GM23338 (cell line): ENCODE measurements at regions not wholly inside any gene's neighbourhood (a gene's known extent, or its start where the extent isn't known, plus 50 kb on each side); places are given as distances from the start of the nearest gene placed in this dataset.

Experiments
- ATAC-seq: fragments of 200-7000 bp; cut with Tn5 transposase; 3 replicates; pipeline ENCODE4 v1.9.1; 2020
- DNase-seq: peaks from one replicate; pipeline ENCODE4 v3.0.0-alpha.2; 2015; ENCODE audit warnings: low spot score
- H2AFZ ChIP-seq: fragments of 200-600 bp; sonication (generic); 2 replicates; pipeline ENCODE4 v1.8.0; 2016; ENCODE audit warnings: antibody characterized with exemption, mild to moderate bottlenecking, moderate library complexity
- H3F3A ChIP-seq: fragments of 200-600 bp; sonication (generic); replicated peaks from 2 replicates; pipeline ENCODE4 v1.8.0; 2017; ENCODE audit warnings: antibody characterized with exemption, mixed run types, low read depth
- H3K27ac ChIP-seq: fragments of 200-600 bp; sonication (generic); 2 replicates; pipeline ENCODE4 v1.6.1; 2016; ENCODE audit warnings: low read depth
- H3K27me3 ChIP-seq: fragments of 200-600 bp; sonication (generic); 2 replicates; pipeline ENCODE4 v1.8.0; 2016; ENCODE audit warnings: mild to moderate bottlenecking, mixed run types, moderate library complexity; ENCODE audit not compliant: insufficient read depth
- H3K36me3 ChIP-seq: fragments of 200-600 bp; sonication (generic); 2 replicates; pipeline ENCODE4 v1.8.0; 2016; ENCODE audit warnings: mild to moderate bottlenecking; ENCODE audit not compliant: insufficient read depth
- H3K4me1 ChIP-seq: fragments of 200-600 bp; sonication (generic); 2 replicates; pipeline ENCODE4 v1.8.0; 2016; ENCODE audit warnings: mild to moderate bottlenecking, moderate library complexity; ENCODE audit not compliant: insufficient read depth
- H3K4me2 ChIP-seq: fragments of 200-600 bp; sonication (generic); 2 replicates; pipeline ENCODE4 v1.7.1; 2017; ENCODE audit warnings: mixed run types
- H3K4me3 ChIP-seq: fragments of 200-600 bp; sonication (generic); 2 replicates; pipeline ENCODE4 v1.6.1; 2016; ENCODE audit warnings: mixed run types
- H3K79me2 ChIP-seq: fragments of 200-600 bp; sonication (generic); replicated peaks from 2 replicates; pipeline ENCODE4 v1.8.0; 2017; ENCODE audit warnings: mild to moderate bottlenecking; ENCODE audit not compliant: insufficient read depth
- H3K9me2 ChIP-seq: fragments of 200-600 bp; sonication (generic); 2 replicates; pipeline ENCODE4 v1.8.0; 2017; ENCODE audit not compliant: insufficient read depth
- H4K20me1 ChIP-seq: fragments of 200-600 bp; sonication (generic); replicated peaks from 2 replicates; pipeline ENCODE4 v1.8.0; 2017; ENCODE audit warnings: mild to moderate bottlenecking; ENCODE audit not compliant: insufficient read depth
- H3K27ac Mint-ChIP-seq: 2 replicates; pipeline ENCODE4 v1.8.0; 2020; ENCODE audit warnings: inconsistent platforms, mild to moderate bottlenecking, moderate library complexity, mixed read lengths
- H3K27me3 Mint-ChIP-seq: 3 replicates; pipeline ENCODE4 v1.8.0; 2022; ENCODE audit warnings: low read depth, mild to moderate bottlenecking, moderate library complexity, mixed read lengths, inconsistent platforms; ENCODE audit not compliant: insufficient read depth, poor library complexity
- H3K36me3 Mint-ChIP-seq: 3 replicates; pipeline ENCODE4 v1.8.0; 2021; ENCODE audit warnings: low read depth, mild to moderate bottlenecking, inconsistent platforms, moderate library complexity, mixed read lengths
- H3K4me1 Mint-ChIP-seq: 3 replicates; pipeline ENCODE4 v1.8.0; 2020; ENCODE audit warnings: mild to moderate bottlenecking, inconsistent platforms, mixed read lengths
- H3K4me3 Mint-ChIP-seq: 3 replicates; pipeline ENCODE4 v1.8.0; 2021; ENCODE audit warnings: moderate library complexity, mild to moderate bottlenecking, inconsistent platforms, mixed read lengths
- H3K9me3 Mint-ChIP-seq: 3 replicates; pipeline ENCODE4 v1.8.0; 2020; ENCODE audit warnings: moderate library complexity, mild to moderate bottlenecking, inconsistent platforms, mixed read lengths
- EZH2 ChIP-seq: fragments of 200-600 bp; sonication (generic); IDR thresholded peaks from one replicate; pipeline ENCODE4 v1.8.0; 2017; ENCODE audit warnings: antibody characterized with exemption, mild to moderate bottlenecking, low read depth; ENCODE audit not compliant: unreplicated experiment
- EZH2phosphoT487 ChIP-seq: fragments of 200-600 bp; sonication (generic); IDR thresholded peaks from one replicate; pipeline ENCODE4 v1.8.1; 2018; ENCODE audit warnings: antibody characterized with exemption; ENCODE audit not compliant: unreplicated experiment
- NANOG ChIP-seq: IDR thresholded peaks from 2 replicates; pipeline ENCODE4 v1.6.1; 2016; ENCODE audit warnings: antibody characterized with exemption, borderline replicate concordance
- REST ChIP-seq: IDR thresholded peaks from one replicate; pipeline ENCODE4 v1.6.1; 2018; ENCODE audit warnings: antibody characterized with exemption; ENCODE audit not compliant: unreplicated experiment
- STAT1 ChIP-seq: IDR thresholded peaks from one replicate; pipeline ENCODE4 v1.6.1; 2016; ENCODE audit warnings: antibody characterized with exemption; ENCODE audit not compliant: unreplicated experiment
- ZNF114 ChIP-seq: fragments of 250-450 bp; sonication (Bioruptor Pico); IDR thresholded peaks from 2 replicates; pipeline ENCODE4 v1.5.0; 2020; ENCODE audit warnings: mild to moderate bottlenecking, moderate library complexity
- ZNF331 ChIP-seq: fragments of 250-450 bp; sonication (Bioruptor Pico); IDR thresholded peaks from 2 replicates; pipeline ENCODE4 v1.5.0; 2020; ENCODE audit warnings: low read depth, mild to moderate bottlenecking, moderate library complexity
- ZNF462 ChIP-seq: fragments of 250-450 bp; sonication (Bioruptor Pico); IDR thresholded peaks from 2 replicates; pipeline ENCODE4 v1.5.0; 2020; ENCODE audit warnings: mild to moderate bottlenecking, moderate library complexity

DNA sequence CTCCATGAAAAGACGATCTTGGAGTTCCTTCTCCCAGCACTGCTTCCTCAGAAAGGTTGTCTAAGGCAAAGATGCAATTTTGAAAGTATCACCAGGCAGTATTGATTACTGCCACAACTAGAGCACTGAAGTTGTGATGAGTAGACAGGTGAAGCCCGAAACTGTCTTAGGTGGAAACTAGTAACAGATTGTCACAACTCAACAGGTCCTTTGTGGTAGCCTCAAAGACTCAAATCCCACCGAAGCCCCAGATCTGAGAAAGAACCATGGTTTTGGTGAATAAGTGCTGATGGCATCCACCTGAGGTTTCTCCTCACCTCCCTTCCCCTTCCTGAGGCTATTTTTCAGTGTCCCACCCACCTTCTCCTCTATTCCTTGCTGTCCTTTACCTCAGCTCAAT is 248.0 kb downstream of the DSEL start:
- TF ChIP-seq EZH2phosphoT487 (no peak), EZH2 (no peak)
- H3K27me3 Mint-ChIP-seq: no peaks in the 10 kb centered on the region
- ATAC-seq: no peak

GRCh38 chr18:67266246-67267237 is 250.0 kb downstream of the DSEL start:
- DNase-seq (peak; percentile 12), ATAC-seq (no peak)
- H3K4me2 ChIP-seq: peak overlapping the region; percentile 67
- Mint-ChIP-seq H3K4me3 (no peak overlapping the region), H3K9me3 (no peaks in the 10 kb centered on the region), H3K27ac (no peak overlapping the region), H3K4me1 (peaks cover 22% of the 10 kb centered on the region; the same call in 2 of the 3 replicates), H3K36me3 (no peaks in the 10 kb centered on the region), H3K27me3 (no peaks in the 10 kb centered on the region)
- no peak overlapping the region for H3K27ac ChIP-seq
- TF ChIP-seq ZNF331 (CRISPR knock-in tag) (no peak), STAT1 (no peak), EZH2phosphoT487 (no peak), NANOG (peak; percentile 57; the same call in 1 of the 2 replicates), ZNF462 (CRISPR knock-in tag) (no peak), ZNF114 (CRISPR knock-in tag) (no peak), REST (no peak)
- H3K79me2 ChIP-seq: no peaks in the 10 kb centered on the region
- H3K4me1 ChIP-seq: peaks cover 30% of the 10 kb centered on the region
- peaks cover 14% of the 10 kb centered on the region for H3K9me2 ChIP-seq
- H3K27me3 ChIP-seq: no peaks in the 10 kb centered on the region
- H3K4me3 ChIP-seq: 0 out of 2 replicates have a peak overlapping the region, but pooled peaks have one; percentile 14
- no peak overlapping the region for H2AFZ ChIP-seq
- no peaks in the 10 kb centered on the region for H3F3A ChIP-seq
- H4K20me1 ChIP-seq: no peaks in the 10 kb centered on the region
- no peaks in the 10 kb centered on the region; the same call in 1 of the 2 replicates for H3K36me3 ChIP-seq

More for the DNA sequence above, 248.0 kb downstream of the DSEL start:
- Histone ChIP-seq H3K4me2 (no peak overlapping the region), H3K79me2 (no peaks in the 10 kb centered on the region), H3F3A (no peaks in the 10 kb centered on the region), H4K20me1 (no peaks in the 10 kb centered on the region), H3K4me1 (peaks cover 30% of the 10 kb centered on the region), H2AFZ (no peak overlapping the region), H3K27ac (no peak overlapping the region), H3K27me3 (no peaks in the 10 kb centered on the region), H3K4me3 (no peak overlapping the region), H3K36me3 (no peaks in the 10 kb centered on the region; the same call in 1 of the 2 replicates), H3K9me2 (peaks cover 14% of the 10 kb centered on the region)
- no peaks in the 10 kb centered on the region; the same call in 2 of the 3 replicates for H3K9me3 Mint-ChIP-seq
- H3K36me3 Mint-ChIP-seq: no peaks in the 10 kb centered on the region
- no peak overlapping the region for H3K27ac Mint-ChIP-seq
- DNase-seq: no peak
- H3K4me1 Mint-ChIP-seq: peaks cover 19% of the 10 kb centered on the region; the same call in 2 of the 3 replicates
- H3K4me3 Mint-ChIP-seq: no peak overlapping the region
